ENCODE measurements at regions not wholly inside any gene's neighbourhood (a gene's known extent, or its start where the extent isn't known, plus 50 kb on each side); places are given as distances from the start of the nearest gene placed in this dataset.
"Not testable (repeated sequence)": the region's sequence is repeated elsewhere in the genome, so short reads cannot be mapped to it uniquely, and the experiment has no call there.

DNA sequence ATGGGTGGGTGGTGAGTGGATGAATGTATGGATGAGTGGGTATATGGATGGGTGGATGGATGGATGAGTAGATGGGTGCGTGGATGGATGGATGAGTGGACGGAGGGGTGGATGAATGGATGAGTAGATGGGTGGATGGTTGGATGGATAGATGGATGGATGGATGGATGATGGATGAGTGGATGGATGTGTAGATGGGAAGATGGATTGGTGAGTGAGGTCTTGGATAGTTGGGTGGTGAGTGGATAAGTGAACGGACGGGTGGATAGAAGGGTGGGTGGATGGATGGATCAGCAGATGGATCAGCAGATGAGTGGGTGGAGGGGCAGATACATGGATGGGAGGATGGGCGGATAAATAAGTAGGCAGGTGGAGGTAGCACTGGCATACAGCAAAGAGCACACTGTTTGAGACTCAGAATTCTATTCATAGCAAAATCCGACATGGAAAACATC, 163.5 kb downstream of the C9orf50 start:
- no peak for DNase-seq (ENCODE audit: low read depth)

DNA sequence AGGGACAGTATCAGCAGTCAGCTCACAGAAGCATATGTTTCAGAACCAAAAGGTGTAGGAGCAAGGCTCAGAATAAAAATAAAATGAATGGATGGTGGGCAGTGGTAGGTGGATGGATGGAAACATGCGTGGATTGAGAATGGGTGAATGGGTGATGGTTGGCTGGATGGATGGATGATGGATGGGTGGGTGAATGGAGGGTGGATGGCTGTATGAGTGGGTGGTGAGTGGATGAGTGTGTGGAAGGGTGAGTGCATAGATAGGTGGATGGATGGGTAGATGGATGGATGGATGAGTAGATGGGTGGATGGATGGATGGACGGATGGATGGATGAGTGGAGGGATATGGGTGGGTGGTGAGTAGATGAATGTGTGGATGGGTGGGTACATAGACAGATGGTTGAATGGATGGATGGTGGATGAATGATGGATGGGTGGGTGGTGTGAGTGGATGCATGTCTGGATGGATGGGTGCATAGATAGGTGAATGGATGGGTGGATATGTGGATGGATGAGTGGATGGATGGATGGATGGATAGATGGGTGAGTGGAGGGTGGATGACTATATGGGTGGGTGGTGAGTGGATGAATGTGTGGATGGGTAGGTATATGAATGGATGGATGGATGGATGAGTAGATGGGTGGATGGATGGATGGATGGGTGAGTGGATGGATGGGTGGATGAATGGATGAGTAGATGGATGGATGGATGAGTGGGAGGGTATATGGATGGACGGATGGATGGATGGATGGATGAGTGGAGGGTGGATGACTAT, 164.2 kb downstream of the C9orf50 start:
- no peak for DNase-seq (ENCODE audit: low read depth)

DNA sequence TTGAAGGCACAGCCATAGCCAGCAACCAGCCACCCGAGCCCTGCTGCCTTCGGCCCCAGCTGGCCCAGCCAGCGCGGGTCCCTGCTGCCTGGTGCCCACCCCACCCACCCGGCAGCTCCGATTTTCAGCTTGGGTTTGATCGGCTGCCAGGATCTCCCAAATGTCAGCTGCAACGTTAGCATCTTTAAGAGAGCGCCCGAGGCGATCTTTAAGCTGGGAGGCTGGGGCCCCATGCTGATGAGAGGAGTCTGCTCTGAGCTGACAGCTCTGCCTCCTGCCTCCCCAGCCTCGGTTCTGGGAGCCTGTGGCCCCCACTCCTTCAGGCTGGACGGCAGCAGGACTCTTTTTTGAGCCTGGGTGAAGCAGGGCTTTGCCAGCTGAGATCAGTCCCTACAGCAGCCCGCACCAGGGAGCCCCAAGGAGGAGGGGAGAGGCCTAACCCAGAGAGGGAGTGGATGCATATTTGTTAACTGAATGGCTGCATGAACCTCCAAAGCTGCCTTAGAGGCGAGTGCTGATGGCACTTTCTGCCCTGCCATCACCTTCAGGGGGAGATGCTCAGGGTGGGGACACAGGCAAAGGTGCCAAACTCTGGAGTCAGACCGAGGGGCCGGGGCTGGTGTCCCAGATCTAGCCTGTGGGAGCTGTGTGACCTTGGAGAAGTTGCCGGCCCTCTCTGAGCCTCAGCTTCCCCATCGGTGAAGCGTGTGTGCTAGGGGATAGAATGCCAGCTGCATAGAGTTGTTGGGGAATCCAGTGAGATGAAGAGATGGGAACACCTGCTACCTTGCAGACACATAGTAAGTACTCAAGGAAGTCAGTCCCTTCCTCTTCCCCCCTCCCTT, 165.5 kb downstream of the C9orf50 start:
- DNase-seq (ENCODE audit: low read depth) = no peak

DNA sequence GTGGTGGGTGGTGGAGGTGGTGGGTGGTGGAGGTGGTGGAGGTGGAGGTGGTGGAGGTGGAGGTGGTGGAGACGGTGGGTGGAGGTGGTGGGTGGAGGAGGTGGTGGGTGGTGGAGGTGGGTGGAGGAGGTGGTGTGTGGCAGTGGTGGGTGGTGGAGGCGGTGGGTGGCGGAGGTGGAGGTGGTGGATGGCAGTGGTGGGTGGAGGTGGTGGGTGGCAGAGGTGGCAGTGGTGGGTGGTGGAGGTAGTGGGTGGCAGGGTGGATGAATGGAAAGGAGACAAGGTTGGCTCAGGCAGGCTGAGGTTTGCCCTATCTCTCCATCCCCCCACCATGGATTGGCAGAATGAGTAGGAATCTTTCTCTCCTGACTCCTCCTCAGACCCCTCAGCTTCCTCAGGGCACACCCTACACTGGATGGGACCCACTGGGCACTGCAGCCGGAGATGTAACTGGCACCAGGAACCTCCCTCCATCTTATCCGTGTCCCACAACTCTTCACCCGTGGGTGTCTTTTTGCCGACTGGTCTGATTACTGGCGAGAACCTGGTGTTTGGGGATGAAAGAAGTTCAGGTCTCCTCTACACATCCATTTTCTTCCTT, 166.3 kb downstream of the C9orf50 start:
- no peak for DNase-seq (ENCODE audit: low read depth)

DNA sequence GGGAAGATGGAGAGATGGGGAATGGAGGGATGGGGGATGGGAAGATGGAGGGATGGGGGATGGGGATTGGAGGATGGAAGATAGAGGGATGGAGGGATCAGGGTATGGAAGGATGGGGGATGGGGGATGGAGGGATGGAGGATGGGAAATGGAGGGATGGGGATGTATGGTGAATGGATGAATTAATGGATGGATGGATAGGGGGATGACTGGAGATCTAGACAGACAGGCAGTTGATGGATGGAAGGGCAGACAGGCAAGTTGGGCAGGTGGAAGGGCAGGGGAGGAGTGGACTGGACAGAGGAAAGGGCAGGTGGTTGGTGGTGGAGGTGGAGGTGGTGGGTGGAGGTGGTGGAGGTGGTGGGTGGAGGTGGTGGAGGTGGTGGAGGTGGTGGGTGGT, 167.2 kb downstream of the C9orf50 start:
- no peak for DNase-seq (ENCODE audit: low read depth)

DNA sequence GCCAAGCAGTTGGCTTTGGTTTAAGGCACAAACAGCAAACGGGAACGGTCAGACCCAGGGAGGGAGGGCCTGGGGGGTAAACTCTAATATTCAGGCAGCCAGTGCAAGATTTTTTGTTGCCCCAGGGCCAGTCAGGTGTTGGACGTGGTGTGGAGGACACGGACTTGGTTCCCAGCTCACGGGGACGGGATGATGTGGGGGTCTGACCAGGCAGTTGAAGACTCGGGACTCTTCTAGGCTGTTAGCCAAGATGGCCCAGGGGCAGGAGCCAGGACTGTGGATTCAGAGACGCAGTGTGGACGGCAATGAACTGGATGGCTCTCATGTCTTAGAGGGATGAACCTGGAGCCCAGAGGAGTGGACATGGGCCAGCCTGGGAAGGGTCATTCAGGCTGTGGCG, 169.2 kb downstream of the C9orf50 start:
- DNase-seq (ENCODE audit: low read depth) = no peak

DNA sequence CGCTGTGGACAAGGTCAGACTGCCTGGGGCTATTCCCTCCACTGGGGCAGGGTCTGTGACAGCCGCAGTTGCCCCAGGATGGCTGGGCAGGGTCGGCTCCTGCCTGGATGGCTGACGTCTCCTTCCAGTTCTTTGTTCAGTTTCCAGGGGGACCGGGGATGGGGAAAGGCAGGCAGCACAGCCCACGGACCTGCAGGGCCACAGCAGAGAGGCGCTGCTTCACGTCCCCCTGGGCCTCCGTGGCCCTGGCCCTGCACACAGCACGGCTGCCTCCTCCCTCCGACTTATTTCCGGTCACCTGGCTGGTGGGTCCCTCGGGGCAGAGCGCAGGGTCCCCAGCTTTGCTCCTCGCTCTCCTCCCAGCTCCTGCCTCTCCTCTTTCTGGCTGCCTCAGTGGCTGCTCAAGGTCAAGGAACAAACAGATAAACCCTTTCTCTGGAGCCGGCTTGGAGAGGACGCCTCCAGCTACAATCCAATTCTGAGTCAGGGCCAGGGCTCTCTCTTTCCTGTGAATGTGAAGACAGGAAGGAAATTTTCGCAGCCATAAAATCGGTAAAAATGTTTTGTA, 169.7 kb downstream of the C9orf50 start:
- DNase-seq (ENCODE audit: low read depth) = no peak

DNA sequence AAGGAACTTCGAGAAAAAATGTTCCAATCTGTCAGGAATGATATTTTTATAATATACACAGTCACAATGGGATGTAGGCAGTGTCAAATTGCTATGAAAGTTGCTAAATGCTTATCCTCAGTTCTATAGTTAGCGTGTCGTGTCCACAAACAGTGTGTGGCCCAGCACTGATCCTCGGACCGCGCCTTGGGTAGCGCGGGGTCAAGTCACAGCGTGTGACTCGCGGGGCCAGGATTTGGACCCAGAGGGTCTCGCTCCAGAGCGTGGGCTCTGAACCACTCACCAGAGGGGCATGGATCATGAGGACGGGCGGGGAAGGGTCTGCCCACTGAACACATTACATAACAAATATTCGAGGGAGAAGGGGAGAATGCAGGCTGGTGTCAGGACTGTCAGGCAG, 171.8 kb downstream of the C9orf50 start:
- no peak for DNase-seq (ENCODE audit: low read depth)

DNA sequence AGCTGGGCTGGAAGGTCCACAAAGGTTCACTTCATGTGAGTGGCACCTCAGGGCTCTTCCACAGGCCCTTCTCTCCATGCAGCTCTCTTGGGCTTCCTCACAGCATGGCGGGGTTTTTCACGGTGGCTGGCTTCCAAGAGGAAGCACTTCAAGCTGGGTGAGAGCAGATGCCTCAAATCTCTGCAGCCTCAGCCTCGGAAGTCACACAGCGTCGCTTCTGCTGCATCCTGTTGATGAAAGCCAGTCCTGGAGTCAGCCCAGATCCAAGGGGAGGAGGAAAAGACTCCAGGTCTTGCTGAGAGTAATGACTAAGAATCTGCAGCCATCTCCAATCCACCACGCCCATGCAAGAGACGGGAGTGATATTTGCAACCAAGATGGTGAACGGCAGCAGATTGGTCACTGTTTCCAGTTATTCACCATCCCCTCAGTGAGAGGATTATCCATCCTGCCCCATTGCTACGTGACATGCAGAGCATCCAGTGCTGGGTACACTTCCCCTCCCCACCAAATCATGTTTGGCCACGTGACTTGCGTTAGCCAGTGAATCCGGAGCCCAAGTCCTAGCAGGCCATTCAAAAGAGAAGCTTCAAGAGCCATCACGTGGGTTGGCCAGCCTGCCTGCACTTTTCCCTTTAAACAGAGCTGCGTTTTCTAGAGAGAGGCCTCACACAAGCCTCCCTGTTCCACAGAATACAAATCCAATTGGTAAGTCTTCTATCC, 173.9 kb downstream of the C9orf50 start:
- no peak for DNase-seq (ENCODE audit: low read depth)

DNA sequence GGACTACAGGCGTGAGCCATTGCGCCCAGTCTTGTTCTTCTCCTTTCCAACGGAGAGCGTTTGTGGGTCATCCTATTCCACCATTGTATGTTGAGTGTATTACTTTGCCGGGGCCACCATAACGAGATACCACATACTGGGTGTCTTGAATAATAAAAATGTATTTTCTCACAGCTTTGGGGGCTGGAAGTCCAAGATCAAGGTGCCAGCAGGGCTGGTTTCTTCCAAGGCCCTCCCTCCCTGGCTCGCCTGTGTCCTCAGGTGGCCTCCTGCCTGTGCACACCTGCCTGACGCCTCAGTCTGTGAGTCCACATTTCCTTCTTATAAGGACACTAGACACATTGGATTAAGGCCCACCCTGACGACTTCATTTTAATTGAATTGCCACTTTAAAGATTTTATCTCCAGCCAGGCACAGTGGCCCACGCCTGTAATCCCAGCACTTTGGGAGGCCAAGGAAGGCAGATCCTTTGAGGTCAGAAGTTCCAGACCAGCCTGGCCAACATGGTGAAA, 175.1 kb downstream of the C9orf50 start:
- DNase-seq (ENCODE audit: low read depth) = no peak

DNA sequence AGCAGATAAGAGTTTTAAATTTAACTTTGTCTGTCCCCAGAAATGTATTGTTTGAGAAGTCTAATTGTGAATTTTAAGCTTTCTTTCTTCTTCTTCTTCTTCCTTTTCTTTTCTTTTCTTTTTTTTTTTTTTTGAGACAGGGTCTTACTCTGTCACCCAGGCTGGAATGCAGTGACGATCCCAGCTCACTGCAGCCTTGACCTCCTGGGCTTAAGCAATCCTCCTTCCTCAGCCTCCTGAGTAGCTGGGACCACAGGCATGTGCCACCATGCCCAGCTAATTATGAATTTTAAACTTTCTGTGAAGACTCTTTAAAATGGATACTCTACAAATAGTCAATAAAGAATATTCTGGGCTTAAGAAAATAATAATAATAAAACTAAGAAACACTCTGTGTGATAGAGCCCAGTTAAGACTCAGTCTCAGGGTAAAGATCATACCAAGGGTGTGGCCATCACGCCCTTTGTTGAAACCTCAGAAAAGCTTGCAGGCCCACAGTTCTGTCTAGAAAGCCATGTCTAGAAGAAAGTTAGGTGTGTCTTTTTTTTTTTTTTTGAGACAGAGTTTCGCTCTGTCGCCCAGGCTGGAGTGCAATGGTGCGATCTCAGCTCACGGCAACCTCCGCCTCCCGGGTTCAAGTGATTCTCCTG, 177.3 kb downstream of the C9orf50 start:
- DNase-seq (ENCODE audit: low read depth) = not testable (repeated sequence)

DNA sequence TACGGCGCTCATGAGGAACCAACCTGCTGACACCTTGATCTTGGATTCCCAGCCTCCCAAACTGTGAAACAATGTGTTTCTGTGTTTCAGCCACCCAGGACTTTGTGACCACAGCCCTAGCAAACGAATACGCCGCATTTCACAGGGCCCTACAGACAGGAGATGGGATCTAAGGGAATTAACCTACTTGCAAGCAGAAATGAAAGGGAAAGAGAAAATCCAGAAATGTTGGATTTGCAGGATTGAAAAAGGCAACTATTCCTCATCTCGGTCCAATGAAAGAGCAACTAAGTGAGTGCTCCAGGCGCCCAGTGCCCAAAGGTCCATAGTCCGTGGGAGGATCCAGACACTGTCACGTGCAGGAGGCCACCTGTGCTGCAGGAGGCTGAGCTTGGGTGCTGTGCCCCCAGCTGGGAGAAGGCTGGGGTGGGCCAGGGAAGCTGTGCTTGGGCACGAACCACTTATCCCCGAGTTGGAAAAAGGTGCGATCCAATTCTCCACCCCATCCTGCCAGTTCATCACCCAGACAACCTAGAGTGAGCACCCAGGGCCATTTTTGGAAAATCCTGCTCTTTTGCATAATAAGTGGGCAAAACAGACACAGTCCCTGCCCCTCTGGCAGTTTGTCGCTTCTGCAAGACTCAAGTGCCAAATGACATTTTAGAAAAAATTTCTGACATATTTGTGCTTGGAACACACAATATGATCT, 177.9 kb downstream of the C9orf50 start:
- no peak for DNase-seq (ENCODE audit: low read depth)

DNA sequence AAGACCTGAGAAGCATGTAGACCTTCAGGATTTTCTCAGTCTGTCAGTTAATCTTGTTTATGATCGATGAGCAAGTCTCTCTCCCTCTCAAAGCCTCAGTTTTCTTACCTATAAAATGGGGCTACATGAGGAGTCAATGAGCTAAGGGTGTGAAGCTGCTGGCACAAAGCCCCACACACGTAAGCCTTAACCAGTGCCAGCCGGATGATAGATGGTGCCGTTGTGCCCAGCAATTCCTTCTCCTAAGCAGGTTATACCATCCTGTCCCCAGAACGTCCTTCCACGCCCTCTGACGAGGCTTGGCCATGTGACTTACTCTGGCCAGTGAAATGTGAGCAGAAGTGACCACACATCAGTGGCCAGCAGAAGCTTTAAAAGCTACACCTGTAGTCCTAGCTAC, 179.0 kb downstream of the C9orf50 start:
- DNase-seq (ENCODE audit: low read depth) = no peak

DNA sequence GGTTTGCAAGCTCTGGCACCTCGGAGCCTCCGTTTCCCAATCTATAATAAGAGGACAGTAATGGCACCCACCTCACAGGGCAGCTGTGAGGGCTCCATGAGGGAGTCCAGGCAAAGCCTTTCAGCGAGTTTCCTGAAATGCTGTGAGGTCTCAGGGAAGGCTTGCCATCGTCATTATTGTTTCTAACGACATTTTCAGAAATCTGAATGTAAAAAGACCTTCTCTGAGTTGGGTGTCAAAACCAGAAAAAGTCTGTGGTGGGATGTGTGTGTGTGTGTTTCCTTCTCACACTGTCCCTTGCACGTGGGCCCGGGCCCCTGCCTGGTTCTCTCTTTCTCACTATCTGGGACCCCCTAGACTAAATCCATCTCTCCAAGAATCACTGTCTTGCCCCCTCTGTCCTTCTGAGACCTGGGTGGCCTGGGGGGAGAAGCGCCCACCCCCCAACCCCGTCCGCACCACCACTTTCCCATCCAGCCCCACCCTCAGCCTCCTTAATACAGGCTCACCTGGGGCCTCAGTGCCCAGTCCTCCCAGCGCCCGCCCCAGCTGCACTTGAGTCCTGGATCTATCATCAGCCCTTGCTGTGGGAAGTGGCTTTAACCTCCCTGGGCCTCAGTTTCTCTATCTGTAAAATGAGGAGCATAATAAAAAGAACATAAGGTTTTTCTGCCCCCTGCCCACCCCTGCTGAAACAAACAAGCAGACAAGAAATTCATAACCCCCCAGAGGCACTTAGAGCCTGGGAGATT, 180.3 kb downstream of the C9orf50 start:
- no peak for DNase-seq (ENCODE audit: low read depth)

DNA sequence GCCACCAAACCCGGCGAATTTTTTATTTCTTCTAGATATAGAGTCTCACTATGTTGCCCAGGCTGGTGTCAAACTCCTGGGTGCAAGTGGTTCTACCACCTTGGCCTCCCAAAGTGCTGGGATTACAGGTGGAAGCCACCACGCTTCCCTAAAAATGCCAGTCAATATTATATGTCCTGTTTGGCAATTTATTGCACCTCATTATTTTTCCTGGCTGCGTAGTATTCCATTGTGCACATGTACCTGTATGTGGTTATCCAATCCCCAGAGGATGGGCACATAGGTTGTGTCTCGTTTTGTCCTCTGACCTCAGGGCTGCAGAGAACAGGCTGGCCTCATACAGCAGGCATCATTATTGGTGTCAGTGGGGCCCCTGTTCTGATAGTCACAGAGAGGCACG, 181.7 kb downstream of the C9orf50 start:
- no peak for DNase-seq (ENCODE audit: low read depth)

DNA sequence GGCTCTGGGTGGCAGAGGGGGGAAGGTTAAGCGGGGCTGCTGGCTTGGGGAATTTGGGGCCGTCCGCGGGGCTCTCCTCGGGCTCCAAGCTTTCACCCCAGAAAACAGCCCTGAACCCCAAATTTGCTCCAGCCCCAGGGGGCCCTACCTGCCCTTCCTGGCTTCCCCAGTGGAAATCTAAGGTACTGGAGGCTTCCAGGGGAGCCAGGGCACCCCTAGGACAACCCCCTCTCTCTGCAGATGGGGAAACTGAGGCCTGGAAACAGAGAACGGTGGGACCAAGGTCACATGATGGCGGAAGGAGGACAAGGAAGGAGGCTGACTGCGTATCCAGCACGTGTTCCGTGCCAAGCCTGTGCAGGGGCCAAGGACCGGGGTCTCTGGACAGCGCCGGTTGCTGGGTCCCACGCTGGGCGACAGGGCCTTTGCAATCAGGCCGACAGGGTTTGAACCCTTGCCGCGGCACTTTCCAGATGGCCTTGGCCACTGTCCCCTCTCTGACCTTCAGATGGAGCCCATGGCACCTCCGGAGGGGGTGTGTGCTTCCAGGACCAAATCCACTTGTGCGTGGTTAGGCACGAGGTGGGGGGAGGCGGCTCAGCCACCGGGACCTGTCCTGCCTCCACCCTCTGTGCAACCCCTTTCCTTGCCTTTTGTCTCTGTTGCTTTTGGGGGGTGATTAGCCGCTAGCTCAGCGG, 183.1 kb downstream of the C9orf50 start:
- no peak for DNase-seq (ENCODE audit: low read depth)

DNA sequence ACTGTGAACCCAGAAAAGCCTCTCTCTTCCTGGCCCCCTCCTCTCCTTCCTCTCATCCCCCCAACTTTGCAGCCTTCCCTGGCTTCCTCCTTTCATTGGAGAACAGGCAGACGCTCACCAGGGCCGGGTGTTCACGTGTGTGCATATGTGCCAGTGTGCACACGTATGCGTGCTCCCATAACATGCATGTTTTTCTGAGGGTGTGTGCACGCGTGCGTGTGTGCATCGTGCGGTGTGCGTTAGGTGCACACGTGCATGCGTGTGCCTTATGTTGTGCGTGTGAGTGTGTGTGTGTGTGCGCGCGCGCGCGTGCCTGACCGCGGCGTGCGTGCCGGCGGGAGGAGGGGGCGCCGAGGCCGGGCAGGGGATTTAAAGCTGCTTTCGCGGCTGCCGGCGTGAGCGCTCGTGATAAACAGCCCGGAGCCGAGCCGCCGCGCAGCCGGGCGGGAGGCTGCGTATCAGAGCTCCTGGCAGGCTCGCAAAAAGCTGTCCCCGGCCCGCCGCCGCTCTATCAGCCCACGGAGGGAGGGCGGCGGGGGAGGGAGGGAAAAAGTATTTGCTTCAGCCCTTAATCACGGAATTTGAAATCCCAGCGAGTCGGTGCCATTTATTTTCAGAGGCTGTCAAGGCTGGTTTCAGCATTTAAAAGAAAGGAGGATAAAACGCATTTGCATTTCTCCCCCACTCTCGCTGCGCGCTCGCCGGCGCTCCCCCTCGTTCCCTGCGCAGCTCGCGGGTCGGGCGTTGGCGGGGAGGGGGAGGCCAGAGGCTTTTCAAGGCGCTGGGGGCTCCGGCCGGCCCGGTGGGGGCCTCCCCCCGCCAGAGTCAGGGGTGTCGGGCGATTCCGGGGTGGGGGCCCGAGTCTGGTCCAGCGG, 183.9 kb downstream of the C9orf50 start:
- DNase-seq (ENCODE audit: low read depth) = no peak
